GM15510 (cell line): ENCODE measurements at regions not wholly inside any gene's neighbourhood (a gene's known extent, or its start where the extent isn't known, plus 50 kb on each side); places are given as distances from the start of the nearest gene placed in this dataset.

Experiments used
- POLR2A ChIP-seq: IDR thresholded peaks from 3 replicates; pipeline ENCODE4 v1.6.1; 2011; ENCODE audit warnings: borderline replicate concordance; ENCODE audit not compliant: insufficient read length; ENCODE audit errors: extremely low read depth

DNA sequence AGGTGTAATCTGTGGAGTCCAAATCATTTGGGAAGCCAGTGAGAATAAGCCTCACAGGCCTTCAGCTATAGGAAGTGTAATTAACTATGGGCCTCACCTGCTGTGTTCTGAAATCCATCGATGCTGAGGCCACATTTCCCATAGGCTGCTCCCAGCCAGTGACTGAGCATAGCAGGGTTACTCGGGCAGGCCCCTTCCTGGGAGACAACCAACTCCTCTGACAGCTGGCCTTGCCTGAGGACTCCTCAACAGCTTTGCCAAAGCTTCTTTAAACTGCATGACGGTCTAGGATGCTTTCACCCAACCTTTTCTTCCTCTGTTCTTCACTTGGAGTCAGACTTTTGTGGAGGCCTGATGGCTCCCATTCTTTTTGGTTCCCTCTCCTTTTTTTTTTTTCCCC lies 63.8 kb upstream of the SMNDC1 start:
- no peak for TF ChIP-seq POLR2A

DNA sequence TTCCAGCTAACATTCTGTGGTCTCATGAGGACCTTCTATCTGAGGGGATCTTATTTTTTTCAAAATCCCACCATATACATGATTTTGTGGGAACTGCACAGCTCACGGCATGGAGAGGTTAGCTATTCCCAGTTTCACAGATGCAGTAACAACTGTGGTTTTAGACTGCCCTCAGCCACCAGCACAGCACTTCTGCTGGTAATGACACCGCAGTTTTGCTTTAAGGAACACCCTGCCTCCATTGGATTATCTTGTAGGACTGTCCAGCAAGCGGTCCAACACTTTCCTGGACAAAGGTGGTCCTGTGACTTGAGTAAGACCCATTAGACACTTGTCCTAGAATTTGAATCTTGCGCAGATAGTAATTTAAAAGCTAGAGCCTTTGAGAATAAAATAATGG lies 65.3 kb upstream of the SMNDC1 start:
- TF ChIP-seq POLR2A: no peak

DNA sequence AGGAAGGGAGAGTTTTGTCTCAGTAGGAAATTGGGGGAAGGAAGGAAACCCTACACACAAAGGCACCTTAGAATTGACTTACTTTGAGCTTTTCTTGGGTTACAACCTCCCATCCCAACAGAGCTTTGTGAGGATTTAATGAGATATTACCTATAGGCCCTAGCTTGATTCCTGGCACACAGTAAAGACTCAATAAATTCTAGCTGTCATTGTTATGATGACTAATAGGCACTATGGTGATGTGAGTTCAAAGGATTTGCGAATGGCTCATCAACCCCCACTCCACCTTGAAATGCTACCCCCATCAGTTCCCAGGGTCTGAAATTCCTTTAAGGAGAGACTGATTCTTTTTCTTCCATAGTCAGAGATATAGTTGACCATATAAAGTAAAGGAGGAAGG lies 67.9 kb upstream of the SMNDC1 start:
- TF ChIP-seq POLR2A: no peak

DNA sequence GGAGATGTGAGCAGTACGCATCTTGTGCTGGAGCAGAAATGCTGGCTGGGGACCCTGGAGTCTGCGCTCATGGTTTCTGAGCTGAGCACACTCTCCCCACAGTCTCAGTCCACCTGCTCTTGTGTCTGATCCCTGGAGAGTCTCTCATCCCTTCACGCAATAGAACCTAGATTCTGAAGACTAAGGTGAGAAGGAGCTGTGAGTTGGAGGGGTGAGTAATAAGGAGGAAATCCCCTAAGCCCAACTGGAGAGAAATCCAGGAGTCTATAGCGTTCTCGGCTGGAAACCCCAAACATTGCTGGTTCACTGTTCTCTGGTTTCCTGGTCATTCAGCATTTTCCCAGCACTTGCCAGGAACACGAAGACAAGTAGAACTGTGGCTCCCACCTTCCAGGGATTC lies 68.3 kb upstream of the SMNDC1 start:
- no peak for TF ChIP-seq POLR2A

DNA sequence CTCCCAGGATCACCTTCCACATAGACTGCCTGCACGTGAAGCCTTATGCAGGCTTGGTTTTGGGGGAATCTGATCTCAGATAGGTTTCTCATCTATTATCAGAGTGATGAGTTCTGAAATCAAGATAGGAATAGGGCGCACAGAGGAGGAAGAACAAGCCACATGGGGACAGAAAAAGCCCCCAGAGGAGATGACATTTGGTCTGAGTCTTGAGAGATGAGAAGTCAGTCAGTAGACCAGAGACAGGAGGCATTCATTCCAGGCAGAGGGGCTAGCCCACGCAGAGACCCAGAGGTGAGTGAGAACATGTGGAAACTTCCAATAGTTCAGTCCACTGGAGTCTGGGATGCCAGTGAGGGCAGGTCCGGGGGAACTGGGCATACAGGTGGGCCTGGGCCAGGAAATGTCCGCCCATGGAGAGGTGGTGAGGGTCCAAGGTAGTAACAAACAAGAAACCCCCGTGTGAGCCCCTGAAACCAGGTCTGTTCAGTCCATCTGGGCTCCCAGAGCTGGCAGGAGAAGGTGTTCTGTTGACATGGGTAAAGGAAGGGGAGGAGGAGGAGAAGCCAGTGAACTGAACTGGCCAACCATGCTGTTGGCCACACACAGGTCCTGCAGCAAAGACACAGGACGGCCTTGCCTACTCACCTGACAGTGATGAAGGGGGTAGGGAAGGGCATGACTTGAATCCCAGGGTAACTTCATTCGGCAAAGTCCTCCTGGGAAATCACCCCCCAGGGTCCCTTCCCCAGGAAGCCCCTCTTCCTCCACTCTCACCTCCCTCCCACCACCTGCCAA lies 69.3 kb upstream of the SMNDC1 start:
- TF ChIP-seq POLR2A: no peak

DNA sequence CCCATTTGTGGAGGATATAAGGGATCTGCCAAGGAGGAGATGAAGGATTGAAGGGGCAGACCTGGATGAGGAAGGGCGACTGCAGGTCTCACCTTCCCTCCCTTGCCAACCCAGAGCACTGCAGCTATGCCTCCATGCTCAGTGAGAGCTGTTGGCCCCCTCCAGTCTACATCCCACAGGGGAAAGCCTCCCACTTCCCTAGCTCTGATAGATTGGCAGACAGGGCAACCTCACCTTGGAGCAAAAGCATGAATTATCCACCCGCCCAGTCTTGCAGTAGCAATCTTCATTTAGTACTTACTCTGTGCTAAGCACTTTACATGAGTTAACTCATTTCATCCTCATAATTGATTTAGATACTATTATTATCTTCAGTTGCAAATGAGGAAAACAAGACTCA lies 70.4 kb upstream of the SMNDC1 start:
- TF ChIP-seq POLR2A: no peak

DNA sequence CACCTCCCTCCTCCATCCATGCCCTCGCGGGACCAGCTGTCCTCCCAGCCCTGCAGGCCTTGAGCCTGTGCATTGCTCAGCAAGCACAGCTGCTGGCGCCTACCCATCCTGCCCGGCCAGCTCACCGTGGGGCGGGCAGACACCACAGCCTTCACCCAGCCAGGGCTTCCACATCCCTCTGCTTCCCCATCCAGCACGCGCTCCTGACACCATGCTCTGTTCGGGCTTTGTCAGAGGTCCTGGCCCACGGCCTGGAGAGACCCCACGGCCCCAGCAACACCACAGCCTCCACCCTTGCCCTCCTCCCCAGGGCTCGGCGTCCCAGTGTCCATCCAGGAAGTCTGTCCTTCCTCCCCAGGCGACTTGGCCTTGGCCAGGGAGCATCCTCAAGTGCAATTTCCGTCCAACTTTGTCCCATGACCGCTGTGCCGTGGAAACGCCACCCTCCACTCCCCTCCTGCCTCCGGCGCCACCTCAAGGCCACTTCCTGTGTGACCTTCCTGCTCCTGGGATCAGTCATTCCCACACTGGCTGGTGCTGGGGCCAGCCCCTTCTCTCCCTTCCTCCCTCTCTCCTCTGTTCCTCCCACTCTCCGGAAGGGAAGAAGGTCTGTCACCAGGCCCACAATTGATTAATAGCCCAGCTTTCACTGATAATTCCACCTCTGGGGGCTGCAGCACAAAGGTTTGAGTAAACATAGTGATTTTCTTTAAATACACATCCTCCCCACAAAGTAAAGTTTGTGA lies 71.5 kb upstream of the SMNDC1 start:
- TF ChIP-seq POLR2A: no peak

DNA sequence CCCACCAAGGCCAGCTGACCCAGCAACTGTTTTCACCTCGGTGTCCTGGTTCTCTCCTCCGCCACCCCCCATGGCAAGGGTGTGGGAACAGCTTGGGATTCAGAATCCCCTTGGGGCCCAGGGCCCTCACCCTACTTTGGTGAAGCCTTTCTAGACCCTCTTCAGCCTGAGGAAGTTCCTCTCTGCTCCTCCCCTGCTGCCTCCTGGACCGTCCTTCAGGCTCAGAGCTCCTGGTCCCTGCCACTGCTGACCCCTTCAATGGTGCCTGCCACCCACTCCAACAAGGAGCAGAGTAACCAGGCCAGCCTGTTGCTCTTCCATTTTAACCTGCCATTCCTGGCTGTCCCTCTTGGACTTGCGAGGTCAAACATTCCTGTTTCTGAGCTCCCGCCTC lies 72.0 kb upstream of the SMNDC1 start:
- no peak for TF ChIP-seq POLR2A

DNA sequence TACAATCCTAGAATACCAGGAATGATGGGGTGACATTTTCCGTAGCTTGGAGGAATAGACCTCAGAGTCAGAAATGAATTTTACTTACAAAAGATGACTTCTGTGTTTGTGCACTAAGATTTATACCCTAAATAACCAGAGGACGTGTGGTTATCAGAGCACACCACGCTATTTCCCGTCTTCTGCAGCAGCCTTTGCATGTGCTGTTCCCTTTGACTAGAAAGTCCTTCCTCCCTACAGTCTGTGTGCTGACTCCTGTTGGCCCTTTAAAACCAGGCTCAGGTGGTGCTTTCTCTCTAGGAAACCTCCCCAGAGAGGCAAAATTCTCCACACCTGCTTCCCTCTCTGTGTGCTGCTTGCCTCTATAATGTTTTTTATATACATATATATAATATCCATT lies 73.3 kb upstream of the SMNDC1 start:
- no peak for TF ChIP-seq POLR2A

DNA sequence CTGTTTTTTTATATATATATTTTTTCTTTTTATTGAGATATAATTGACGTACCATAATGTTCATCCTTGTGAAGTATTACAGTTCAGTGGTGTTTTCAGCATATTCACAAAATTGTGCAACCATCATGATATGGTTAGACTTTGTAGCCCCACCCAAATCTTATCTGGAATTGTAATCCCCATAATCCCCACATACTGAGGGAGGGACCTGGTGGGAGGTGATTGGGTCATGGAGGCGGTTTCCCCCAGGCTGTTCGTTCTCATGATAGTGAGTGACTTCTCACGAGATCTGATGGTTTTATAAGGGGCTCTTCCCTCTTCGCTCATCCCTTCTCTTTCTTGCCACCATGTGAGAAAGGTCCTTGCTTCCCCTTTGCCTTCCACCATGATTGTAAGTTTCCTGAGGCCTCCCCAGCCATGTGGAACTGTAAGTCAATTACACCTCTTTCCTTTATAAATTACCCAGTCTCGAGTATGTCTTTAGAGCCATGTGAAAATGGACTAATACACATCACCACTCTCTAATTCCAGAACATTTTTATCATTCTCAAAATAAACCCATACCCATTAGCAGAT lies 73.9 kb upstream of the SMNDC1 start:
- TF ChIP-seq POLR2A: no peak

DNA sequence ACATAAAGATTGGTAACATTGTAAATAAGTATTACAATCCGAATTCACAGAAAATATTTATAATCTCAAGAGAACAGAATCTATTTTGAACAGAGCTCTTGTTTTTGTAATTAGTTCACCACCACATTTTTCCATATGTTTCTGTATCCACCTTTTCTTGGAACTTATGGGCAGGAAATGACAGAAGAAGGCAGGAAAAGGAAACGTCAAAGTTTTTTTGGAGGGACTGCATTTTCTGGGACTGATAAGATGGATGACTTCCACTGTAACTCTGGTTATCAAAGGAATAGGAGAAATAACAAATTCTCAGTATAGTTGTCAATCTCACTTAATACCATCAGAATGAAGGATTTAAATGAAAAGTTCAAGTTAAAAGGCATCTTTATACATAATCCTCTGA lies 75.1 kb upstream of the SMNDC1 start:
- no peak for TF ChIP-seq POLR2A

DNA sequence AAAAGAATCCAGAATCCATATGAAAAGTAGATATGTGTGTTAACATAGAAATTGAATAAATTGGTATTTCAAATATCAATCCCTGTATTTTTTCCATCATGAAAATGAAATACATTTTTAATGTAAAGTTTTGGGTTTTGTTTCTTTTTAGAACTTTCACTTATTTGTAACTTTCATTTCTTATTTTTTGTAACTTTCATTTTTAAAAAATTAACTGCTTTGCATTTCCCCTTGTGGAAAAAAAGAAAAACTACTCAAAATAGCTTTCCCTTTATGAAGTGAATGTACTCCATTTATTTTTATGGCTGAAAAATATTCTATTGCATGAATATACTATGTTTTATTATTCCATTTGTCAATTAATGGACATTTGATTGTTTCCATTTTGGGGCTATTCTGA lies 75.6 kb upstream of the SMNDC1 start:
- TF ChIP-seq POLR2A: no peak

DNA sequence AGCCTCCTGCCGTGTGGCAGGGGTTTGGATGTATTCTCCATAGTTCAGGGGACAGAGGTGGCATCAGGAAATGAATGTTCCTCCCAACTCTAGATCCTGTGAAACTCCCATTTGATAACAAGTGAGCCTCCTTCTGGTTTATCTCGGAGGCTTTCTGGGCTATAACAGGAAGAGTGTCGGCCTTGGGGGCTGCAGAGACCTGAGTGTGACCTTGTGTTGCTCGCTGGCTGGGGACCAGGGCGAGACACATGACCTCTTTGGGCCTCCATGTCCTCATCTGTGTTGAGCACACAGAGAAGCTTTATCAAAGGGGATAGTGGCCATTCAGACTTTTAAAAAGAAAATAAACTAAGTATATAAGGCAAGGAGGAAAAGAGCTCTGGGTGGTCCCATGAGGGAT lies 78.0 kb upstream of the SMNDC1 start:
- TF ChIP-seq POLR2A: no peak

DNA sequence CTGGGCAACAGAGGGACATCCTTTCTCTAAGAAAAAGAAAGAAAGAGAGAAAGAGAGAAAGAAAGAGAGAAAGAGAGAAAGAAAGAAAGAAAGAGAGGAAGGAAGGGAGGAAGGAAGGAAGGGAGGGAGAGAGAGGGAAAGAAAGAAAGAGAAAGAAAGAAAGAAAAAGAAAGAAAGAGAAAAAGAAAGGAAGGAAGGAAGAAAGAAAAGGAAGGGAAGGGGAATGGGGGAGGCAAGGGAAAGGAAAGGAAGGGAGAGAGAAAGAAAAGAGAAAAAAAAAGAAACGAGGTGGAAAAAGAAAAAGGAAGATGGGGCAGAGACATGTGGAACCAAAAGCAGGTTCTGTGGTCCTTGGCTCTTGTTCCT lies 82.9 kb upstream of the SMNDC1 start:
- TF ChIP-seq POLR2A: no peak

DNA sequence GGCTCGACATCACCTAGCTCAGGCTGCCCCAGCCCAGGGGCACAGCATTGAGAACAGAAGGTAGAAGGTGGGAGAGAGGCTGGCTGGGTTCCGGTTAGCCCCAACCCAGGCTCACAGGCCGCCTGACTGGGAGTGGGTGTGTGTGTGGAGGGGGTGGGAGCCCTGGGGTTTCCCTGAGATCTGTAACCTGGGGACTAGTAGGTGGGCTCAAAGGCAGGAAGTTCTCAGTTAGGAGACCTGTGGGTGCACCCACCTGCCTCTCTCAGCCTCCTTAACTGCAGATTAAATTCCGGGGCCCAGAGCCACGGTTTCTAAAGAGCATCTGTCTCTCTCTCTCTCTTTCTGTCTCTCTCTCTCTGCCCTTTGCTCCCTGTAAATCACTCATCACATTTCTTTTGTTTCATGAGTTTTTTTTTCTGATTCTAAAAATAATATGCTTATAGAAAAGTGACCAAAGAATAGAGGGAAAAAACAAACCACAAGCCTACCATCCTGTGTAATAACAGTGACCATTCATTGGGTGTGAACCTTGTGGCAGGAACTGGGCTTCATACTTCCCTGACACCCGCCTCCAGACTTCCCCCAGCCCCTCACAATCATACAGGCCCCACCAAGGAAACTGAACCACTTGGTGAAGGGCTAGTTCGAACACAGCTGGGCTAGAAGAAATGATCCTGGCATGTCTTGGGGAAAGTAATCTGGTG lies 83.4 kb upstream of the SMNDC1 start:
- TF ChIP-seq POLR2A: no peak
